ENCODE measurements at regions not wholly inside any gene's neighbourhood (a gene's known extent, or its start where the extent isn't known, plus 50 kb on each side); places are given as distances from the start of the nearest gene placed in this dataset.

DNA sequence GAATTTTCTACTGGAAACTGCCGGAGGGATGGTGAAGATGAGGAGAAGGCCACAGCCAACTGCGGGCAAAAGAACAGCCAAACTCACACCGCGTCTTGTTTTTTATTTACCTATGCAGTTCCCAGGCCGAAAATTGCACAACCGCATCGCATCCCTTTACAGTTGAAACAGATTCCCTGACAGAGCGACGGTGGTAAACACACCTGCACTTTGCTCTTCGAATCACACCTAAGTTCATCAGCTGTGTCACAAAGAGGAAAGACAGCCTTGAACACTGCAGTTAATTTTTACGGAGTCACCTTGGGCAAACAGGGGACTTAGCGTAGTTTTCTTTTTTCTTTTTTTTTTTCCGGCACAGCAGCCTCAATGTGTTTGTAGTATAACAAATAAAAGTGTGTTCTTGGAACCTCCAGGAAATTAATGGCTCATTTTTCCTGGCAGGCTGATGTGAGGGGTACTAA, 272.0 kb upstream of the DIO3 start (continued):
- TF ChIP-seq, protein P1, sequence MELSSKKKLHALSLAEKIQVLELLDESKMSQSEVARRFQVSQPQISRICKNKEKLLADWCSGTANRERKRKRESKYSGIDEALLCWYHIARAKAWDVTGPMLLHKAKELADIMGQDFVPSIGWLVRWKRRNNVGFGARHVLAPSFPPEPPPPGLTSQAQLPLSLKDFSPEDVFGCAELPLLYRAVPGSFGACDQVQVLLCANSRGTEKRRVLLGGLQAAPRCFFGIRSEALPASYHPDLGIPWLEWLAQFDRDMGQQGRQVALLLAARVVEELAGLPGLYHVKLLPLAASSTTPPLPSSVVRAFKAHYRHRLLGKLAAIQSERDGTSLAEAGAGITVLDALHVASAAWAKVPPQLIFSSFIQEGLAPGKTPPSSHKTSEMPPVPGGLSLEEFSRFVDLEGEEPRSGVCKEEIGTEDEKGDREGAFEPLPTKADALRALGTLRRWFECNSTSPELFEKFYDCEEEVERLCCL (CRISPR knock-in tag; IDR thresholded peaks at IDR 0.05; ENCODE audit: borderline replicate concordance): no peak
- TF ChIP-seq, protein P2, sequence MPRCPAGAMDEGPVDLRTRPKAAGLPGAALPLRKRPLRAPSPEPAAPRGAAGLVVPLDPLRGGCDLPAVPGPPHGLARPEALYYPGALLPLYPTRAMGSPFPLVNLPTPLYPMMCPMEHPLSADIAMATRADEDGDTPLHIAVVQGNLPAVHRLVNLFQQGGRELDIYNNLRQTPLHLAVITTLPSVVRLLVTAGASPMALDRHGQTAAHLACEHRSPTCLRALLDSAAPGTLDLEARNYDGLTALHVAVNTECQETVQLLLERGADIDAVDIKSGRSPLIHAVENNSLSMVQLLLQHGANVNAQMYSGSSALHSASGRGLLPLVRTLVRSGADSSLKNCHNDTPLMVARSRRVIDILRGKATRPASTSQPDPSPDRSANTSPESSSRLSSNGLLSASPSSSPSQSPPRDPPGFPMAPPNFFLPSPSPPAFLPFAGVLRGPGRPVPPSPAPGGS (CRISPR knock-in tag; IDR thresholded peaks at IDR 0.05): no peak
- TF ChIP-seq TSC22D2 (CRISPR knock-in tag; IDR thresholded peaks at IDR 0.05; ENCODE audit: borderline replicate concordance) (no peak), KMT2B (CRISPR knock-in tag; IDR thresholded peaks at IDR 0.05) (no peak; the same call in 1 of the 2 replicates), SP140L (CRISPR knock-in tag; IDR thresholded peaks at IDR 0.05; ENCODE audit: borderline replicate concordance) (no peak), XBP1 (CRISPR knock-in tag; IDR thresholded peaks at IDR 0.05) (peak; percentile 48; the same call in 1 of the 2 replicates), ZBTB43 (CRISPR knock-in tag; conservative IDR thresholded peaks at IDR 0.05) (peak; percentile 97), ATM (IDR thresholded peaks at IDR 0.05; ENCODE audit: borderline replicate concordance) (no peak), LCORL (IDR thresholded peaks at IDR 0.05) (0 out of 2 replicates have a peak, but pooled peaks have one; percentile 20), LCORL (CRISPR knock-in tag; IDR thresholded peaks at IDR 0.05) (peak; percentile 33; the same call in 1 of the 2 replicates), ZKSCAN8 (CRISPR knock-in tag; IDR thresholded peaks at IDR 0.05; ENCODE audit: borderline replicate concordance) (peak; percentile 85; the same call in 1 of the 2 replicates), ZNF605 (CRISPR knock-in tag; IDR thresholded peaks at IDR 0.05) (0 out of 2 replicates have a peak, but pooled peaks have one; percentile 14), XRCC5 (optimal IDR thresholded peaks at IDR 0.05; ENCODE audit: low read length) (peak; percentile 42), U2AF1 (optimal IDR thresholded peaks at IDR 0.05; ENCODE audit: low read depth, low read length) (peak; percentile 1), SETDB1 (CRISPR knock-in tag; IDR thresholded peaks at IDR 0.05; ENCODE audit: borderline replicate concordance) (no peak), MAFF (IDR thresholded peaks at IDR 0.05; ENCODE audit: low read depth, low read length) (0 out of 2 replicates have a peak, but pooled peaks have one; percentile 20), EHMT2 (IDR thresholded peaks at IDR 0.05; ENCODE audit: borderline replicate concordance, low read depth, low read length) (no peak), MTA1 (CRISPR knock-in tag; IDR thresholded peaks at IDR 0.05; ENCODE audit: borderline replicate concordance) (no peak; the same call in 1 of the 2 replicates), MYNN (CRISPR knock-in tag; IDR thresholded peaks at IDR 0.05; ENCODE audit: low read depth) (no peak), MED13 (CRISPR knock-in tag; IDR thresholded peaks at IDR 0.05) (peak; percentile 83), ZSCAN29 (CRISPR knock-in tag; conservative IDR thresholded peaks at IDR 0.05) (no peak; the same call in none of the 2 replicates), NFE2 (CRISPR knock-in tag; IDR thresholded peaks at IDR 0.05) (no peak), ELF3 (CRISPR knock-in tag; IDR thresholded peaks at IDR 0.05) (peak; percentile 97), STAG1 (CRISPR knock-in tag; IDR thresholded peaks at IDR 0.05) (peak; percentile 47), ZFP82 (CRISPR knock-in tag; IDR thresholded peaks at IDR 0.05; ENCODE audit: borderline replicate concordance) (peak; percentile 63; the same call in 1 of the 2 replicates), TCF7L2 (IDR thresholded peaks at IDR 0.05; ENCODE audit: low read depth, low read length) (no peak; the same call in 1 of the 2 replicates)
- TF ChIP-seq, protein P3, sequence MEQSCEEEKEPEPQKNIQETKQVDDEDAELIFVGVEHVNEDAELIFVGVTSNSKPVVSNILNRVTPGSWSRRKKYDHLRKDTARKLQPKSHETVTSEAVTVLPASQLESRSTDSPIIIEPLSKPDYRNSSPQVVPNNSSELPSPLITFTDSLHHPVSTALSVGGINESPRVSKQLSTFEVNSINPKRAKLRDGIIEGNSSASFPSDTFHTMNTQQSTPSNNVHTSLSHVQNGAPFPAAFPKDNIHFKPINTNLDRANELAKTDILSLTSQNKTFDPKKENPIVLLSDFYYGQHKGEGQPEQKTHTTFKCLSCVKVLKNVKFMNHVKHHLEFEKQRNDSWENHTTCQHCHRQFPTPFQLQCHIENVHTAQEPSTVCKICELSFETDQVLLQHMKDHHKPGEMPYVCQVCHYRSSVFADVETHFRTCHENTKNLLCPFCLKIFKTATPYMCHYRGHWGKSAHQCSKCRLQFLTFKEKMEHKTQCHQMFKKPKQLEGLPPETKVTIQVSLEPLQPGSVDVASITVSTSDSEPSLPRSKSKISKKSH (CRISPR knock-in tag; IDR thresholded peaks at IDR 0.05; ENCODE audit: borderline replicate concordance): no peak
